WERI-Rb-1 (cell line): ENCODE measurements at regions not wholly inside any gene's neighbourhood (a gene's known extent, or its start where the extent isn't known, plus 50 kb on each side); places are given as distances from the start of the nearest gene placed in this dataset.
"Not testable (repeated sequence)": the region's sequence is repeated elsewhere in the genome, so short reads cannot be mapped to it uniquely, and the experiment has no call there.

Experiments used
- DNase-seq: peaks from one replicate; pipeline ENCODE4 v3.0.0-alpha.2; 2020
- H3K27ac ChIP-seq: fragments of 250-450 bp; sonication (Bioruptor Pico); 2 replicates; pipeline ENCODE4 v1.5.1; 2020; ENCODE audit warnings: mild to moderate bottlenecking, moderate library complexity
- H3K27me3 ChIP-seq: fragments of 250-450 bp; sonication (Bioruptor Pico); 2 replicates; pipeline ENCODE4 v1.5.1; 2021; ENCODE audit warnings: mild to moderate bottlenecking, low read depth, moderate library complexity; ENCODE audit not compliant: insufficient read depth, severe bottlenecking
- H3K36me3 ChIP-seq: fragments of 250-450 bp; sonication (Bioruptor Pico); 2 replicates; pipeline ENCODE4 v1.5.1; 2020; ENCODE audit warnings: mild to moderate bottlenecking, moderate library complexity
- H3K4me3 ChIP-seq: 2 replicates; pipeline ENCODE4 v1.5.1; 2011; ENCODE audit warnings: low read depth, mild to moderate bottlenecking, control low read depth, low read length
- H3K9me3 ChIP-seq: fragments of 250-450 bp; sonication (Bioruptor Pico); 2 replicates; pipeline ENCODE4 v1.5.1; 2021; ENCODE audit warnings: mild to moderate bottlenecking, moderate library complexity; ENCODE audit not compliant: severe bottlenecking
- TF ChIP-seq, protein P1 (sequence below): IDR thresholded peaks from 2 replicates; pipeline ENCODE4 v1.5.1; 2011; ENCODE audit warnings: low read depth, mild to moderate bottlenecking, control low read depth, inconsistent platforms, low read length

DNA sequence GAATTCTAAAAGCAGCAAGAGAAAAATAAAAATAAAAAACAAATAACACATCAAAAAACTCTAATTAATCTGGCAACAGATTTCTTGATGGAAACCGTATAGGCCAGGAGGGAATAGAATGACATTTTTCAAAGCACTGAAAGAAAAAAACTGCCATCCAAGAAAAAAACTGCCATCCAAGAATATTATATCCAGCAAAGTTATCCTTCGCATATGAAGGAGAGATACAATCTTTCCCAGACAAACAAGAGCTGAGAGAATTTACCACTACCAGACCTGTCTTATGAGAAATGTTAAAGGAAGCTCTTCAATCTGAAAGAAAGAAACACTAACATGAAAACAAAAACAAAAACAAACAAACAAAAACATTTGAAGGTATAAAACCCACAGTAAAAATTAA is 214.8 kb downstream of the EMP1 start:
- Histone ChIP-seq H3K27me3 (no peaks in the 10 kb centered on the region), H3K27ac (no peak overlapping the region), H3K4me3 (no peak overlapping the region), H3K9me3 (no peaks in the 10 kb centered on the region), H3K36me3 (no peaks in the 10 kb centered on the region)
- DNase-seq: no peak
- TF ChIP-seq, protein P1, sequence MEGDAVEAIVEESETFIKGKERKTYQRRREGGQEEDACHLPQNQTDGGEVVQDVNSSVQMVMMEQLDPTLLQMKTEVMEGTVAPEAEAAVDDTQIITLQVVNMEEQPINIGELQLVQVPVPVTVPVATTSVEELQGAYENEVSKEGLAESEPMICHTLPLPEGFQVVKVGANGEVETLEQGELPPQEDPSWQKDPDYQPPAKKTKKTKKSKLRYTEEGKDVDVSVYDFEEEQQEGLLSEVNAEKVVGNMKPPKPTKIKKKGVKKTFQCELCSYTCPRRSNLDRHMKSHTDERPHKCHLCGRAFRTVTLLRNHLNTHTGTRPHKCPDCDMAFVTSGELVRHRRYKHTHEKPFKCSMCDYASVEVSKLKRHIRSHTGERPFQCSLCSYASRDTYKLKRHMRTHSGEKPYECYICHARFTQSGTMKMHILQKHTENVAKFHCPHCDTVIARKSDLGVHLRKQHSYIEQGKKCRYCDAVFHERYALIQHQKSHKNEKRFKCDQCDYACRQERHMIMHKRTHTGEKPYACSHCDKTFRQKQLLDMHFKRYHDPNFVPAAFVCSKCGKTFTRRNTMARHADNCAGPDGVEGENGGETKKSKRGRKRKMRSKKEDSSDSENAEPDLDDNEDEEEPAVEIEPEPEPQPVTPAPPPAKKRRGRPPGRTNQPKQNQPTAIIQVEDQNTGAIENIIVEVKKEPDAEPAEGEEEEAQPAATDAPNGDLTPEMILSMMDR: no peak

DNA sequence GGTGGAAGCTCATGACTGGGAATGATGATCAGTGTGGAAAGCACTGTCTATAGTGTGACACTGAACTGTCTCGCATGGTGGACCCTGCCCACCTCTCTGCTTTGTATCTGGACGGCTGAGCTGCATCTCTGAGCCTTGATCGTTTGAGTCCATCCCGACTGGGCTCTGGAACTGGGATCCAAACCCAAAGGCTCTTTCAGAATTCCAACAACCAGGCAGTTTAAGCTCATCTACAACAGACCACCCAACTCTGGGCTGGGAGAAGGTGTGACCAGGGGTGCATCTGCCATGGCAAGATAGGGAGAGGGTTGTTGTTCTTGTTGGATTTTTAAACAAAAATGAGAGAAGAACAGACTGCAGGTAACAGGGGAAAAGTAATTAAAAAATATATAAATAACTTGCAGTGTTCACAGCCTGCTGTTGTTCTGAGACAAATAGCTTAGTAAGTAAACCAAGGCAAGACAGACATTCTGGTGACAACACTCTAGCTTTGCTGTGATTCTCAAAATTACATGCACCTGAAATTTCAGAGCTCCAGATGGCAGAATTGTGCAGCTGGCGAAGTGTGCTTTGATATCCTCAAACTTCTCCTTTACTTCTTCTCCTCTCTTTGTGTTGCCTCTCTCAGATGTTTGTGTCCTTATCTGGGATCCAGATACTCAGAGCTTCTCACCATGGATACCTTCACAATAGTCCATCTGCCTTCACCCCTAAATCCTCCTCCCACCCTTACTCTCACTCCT is 209.6 kb downstream of the EMP1 start:
- Histone ChIP-seq H3K27ac (no peak overlapping the region), H3K4me3 (no peak overlapping the region), H3K27me3 (no peaks in the 10 kb centered on the region), H3K36me3 (no peaks in the 10 kb centered on the region), H3K9me3 (no peaks in the 10 kb centered on the region)
- TF ChIP-seq, protein P1: no peak
- no peak for DNase-seq

DNA sequence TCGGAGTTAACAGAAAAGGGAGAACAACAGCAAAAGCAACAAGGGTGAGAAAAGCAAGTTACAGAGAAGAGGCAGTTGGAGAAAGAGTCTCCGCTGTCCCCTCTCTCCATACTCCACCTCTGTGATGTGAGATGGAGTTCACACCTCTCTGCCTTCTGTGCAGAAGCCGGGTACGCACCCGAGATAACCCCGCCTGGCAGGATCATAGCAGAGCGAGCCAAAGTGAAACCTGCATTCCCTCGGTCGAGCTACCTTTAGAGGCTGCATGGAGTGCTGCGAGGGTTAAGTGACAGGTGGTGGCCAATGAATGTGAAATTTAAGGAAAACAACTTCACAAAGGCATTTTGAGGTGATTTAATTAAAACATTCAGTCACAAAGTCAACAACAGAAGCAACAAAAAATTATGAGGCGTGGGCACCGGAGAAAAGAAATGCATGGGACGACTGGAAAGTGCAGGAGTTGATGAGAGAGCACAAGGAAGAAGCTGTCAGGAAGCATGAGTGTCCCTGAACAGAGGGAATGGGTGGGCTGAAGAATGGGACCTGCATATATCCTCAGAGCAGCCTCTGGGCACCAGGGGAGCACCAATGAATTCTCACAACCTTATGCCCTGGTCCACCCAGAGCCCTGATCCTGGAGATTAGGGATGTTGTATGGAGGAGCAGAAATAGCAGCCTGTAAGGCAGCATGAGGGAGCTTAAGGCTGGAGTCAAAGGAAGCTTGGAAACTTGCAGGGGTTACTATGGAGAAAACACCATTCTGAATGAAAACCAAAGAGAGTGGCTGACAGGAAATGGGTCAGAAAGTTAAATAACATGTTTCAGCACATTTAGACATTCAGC is 208.3 kb downstream of the EMP1 start:
- TF ChIP-seq, protein P1: no peak
- no peaks in the 10 kb centered on the region for H3K9me3 ChIP-seq

DNA sequence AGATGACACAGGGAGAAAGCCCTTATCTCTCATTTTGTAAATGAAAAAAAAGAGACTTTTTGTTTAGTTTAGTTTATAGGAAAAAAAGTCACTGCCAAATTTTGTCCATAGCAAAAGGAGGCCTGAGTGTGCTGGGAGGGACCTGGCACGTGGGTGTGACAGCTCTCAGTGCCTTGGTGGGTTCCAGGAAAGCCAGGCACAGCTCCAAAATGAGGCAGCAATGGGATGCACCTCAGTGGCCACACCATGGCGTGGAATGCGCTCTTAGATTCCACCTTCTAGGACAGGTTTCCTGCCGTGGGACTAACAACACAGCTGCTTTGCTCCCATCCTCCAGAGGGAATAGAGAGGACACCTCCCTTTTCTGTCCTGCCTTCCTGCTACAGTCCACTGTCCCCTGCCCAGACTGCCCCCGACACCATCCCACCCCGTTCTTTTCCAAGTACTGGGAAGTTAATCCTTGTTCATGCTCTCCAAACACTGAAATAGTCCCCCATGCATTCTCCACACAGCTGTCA is 207.6 kb downstream of the EMP1 start:
- Histone ChIP-seq H3K36me3 (no peaks in the 10 kb centered on the region), H3K4me3 (no peak overlapping the region), H3K27ac (no peak overlapping the region), H3K27me3 (no peaks in the 10 kb centered on the region), H3K9me3 (no peaks in the 10 kb centered on the region)
- DNase-seq: no peak
- TF ChIP-seq, protein P1: no peak

More for the DNA sequence above, 208.3 kb downstream of the EMP1 start:
- H3K36me3 ChIP-seq: no peaks in the 10 kb centered on the region
- H3K27ac ChIP-seq: no peak overlapping the region
- no peak overlapping the region for H3K4me3 ChIP-seq
- no peak for DNase-seq
- H3K27me3 ChIP-seq: no peaks in the 10 kb centered on the region

DNA sequence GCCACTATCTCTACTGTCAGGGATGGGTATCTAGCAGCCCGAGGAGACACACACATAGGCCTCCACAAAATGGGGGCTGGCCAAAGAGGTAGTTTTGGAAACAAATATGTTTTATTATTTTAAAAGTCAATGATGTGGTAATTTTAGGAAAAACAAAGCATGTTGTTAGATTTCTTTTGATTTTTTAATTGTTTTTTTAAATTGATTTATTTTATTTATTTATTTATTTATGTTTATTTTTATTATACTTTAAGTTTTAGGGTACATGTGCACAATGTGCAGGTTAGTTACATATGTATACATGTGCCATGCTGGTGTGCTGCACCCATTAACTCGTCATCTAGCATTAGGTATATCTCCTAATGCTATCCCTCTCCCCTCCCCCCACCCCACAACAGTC is 194.8 kb downstream of the EMP1 start:
- H3K36me3 ChIP-seq, H3K27ac ChIP-seq: not testable (repeated sequence)

DNA sequence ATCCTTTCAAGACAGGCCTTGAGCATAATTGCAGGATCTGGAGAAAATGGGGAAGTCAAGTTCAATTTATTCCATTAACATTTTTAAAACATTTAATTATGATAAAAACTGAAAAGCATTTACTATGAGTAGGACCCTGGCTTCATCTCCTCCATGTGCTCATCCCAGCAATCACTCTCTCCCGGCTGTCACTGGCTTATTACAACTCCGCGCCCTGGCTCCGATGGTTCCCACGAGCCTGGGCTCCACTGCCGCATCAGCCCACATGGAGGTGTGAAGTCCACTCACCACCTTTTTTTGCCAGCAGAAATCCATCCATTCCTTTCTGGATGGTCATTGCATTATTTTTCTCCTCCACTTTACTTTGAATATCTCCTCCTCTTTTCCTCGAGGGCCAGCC is 194.4 kb downstream of the EMP1 start:
- Histone ChIP-seq H3K4me3 (no peak overlapping the region), H3K27me3 (no peaks in the 10 kb centered on the region), H3K36me3 (no peaks in the 10 kb centered on the region), H3K27ac (no peak overlapping the region), H3K9me3 (no peaks in the 10 kb centered on the region)
- TF ChIP-seq, protein P1: no peak
- DNase-seq: no peak

More for the DNA sequence above, 194.8 kb downstream of the EMP1 start:
- not testable (repeated sequence) for DNase-seq, H3K27me3 ChIP-seq, H3K4me3 ChIP-seq, H3K9me3 ChIP-seq
